Lower leg skin (tissue), 4 donors: ENCODE measurements at regions not wholly inside any gene's neighbourhood (a gene's known extent, or its start where the extent isn't known, plus 50 kb on each side); places are given as distances from the start of the nearest gene placed in this dataset.

Source experiments
- DNase-seq, 2 donors: peaks; one replicate each; pipeline ENCODE4 v3.0.0-alpha.2; 2019; ENCODE audit warnings: low spot score in 2 of 2
- H3K4me3 ChIP-seq: fragments of 200-600 bp; sonication (generic); 2 replicates; pipeline ENCODE4 v1.5.1; 2017; ENCODE audit warnings: mild to moderate bottlenecking, low read depth; ENCODE audit not compliant: poor library complexity, severe bottlenecking
- POLR2A ChIP-seq, 2 donors: fragments of 450-650 bp; IDR thresholded peaks; one replicate each; pipeline ENCODE4 v1.6.1; 2016 to 2017; ENCODE audit warnings: antibody characterized with exemption in 2 of 2, mild to moderate bottlenecking in 1 of 2, moderate library complexity in 1 of 2
- WGBS, 2 donors: methylation state at CpG; one replicate each; pipeline ENCODE4 v1.1.5; 2018; 5-methylcytosine and 5-hydroxymethylcytosine counted together
- intact Hi-C: fragments of 100-400 bp; cut with DNase I; formaldehyde crosslinking; loops from one replicate; pipeline ENCODE4 v1.15.0; 2023; ENCODE audit warnings: low total_unique reads
- TF ChIP-seq, protein P1 (sequence below), 3 donors: fragments of 450-650 bp; IDR thresholded peaks; one replicate each; pipeline ENCODE4 v1.5.1; 2016; ENCODE audit warnings: antibody characterized with exemption in 3 of 3, mild to moderate bottlenecking in 3 of 3, moderate library complexity in 2 of 3

DNA sequence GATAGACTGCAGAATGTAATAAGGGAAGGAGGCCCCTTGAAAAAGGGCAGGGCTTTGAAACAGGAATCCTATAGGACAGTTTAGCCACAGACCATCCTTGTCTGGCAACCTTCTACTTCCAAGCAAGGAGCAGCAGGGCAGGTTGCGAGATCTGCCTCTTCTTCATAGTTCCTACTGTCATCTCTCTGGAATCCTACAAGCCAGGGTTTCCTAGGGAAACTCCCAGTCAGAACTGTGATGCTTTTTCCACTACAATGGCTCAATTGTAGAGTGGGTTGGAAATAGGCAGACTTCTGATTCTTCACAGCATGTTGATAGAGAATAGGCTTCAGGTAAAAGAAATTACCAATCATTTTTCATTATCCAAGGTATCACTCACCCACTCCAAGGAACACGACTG lies 186.3 kb downstream of the DACT1 start:
- H3K4me3 ChIP-seq = no peak overlapping the region
- DNase-seq = no peak
- whole genome bisulfite sequencing, 2 donors = 59 to 73% methylated on average over 2 of the region's 2 CpGs
- intact Hi-C loops = no loop called here
- TF ChIP-seq, protein P1, sequence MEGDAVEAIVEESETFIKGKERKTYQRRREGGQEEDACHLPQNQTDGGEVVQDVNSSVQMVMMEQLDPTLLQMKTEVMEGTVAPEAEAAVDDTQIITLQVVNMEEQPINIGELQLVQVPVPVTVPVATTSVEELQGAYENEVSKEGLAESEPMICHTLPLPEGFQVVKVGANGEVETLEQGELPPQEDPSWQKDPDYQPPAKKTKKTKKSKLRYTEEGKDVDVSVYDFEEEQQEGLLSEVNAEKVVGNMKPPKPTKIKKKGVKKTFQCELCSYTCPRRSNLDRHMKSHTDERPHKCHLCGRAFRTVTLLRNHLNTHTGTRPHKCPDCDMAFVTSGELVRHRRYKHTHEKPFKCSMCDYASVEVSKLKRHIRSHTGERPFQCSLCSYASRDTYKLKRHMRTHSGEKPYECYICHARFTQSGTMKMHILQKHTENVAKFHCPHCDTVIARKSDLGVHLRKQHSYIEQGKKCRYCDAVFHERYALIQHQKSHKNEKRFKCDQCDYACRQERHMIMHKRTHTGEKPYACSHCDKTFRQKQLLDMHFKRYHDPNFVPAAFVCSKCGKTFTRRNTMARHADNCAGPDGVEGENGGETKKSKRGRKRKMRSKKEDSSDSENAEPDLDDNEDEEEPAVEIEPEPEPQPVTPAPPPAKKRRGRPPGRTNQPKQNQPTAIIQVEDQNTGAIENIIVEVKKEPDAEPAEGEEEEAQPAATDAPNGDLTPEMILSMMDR (IDR thresholded peaks at IDR 0.05) = no peak
- no peak for TF ChIP-seq POLR2A (IDR thresholded peaks at IDR 0.05)

GRCh38 chr14:58824796-58825195 lies 187.0 kb downstream of the DACT1 start:
- H3K4me3 ChIP-seq = no peak overlapping the region
- DNase-seq = no peak
- intact Hi-C loops = no loop called here
- TF ChIP-seq, protein P1 (IDR thresholded peaks at IDR 0.05) = no peak
- no peak for TF ChIP-seq POLR2A (IDR thresholded peaks at IDR 0.05)
- 71 to 75% methylated on average over 3 of the region's 3 CpGs for WGBS, 2 donors

GRCh38 chr14:58825606-58826005 lies 187.8 kb downstream of the DACT1 start:
- intact Hi-C loops = no loop called here
- H3K4me3 ChIP-seq = no peak overlapping the region
- TF ChIP-seq POLR2A (IDR thresholded peaks at IDR 0.05) = no peak
- TF ChIP-seq, protein P1 (IDR thresholded peaks at IDR 0.05) = no peak
- DNase-seq = no peak
- 66 to 76% methylated on average over 2 of the region's 2 CpGs for WGBS, 2 donors

- intact Hi-C loops = no loop called here
- TF ChIP-seq POLR2A (IDR thresholded peaks at IDR 0.05) = no peak
- TF ChIP-seq, protein P1 (IDR thresholded peaks at IDR 0.05) = no peak
- no peak for DNase-seq
- H3K4me3 ChIP-seq = no peak overlapping the region
- WGBS, 2 donors = 87 to 89% methylated on average over 9 of the region's 9 CpGs
Observed at GRCh38 chr14:58826845-58827686, 189.3 kb downstream of the DACT1 start.

- no peak for TF ChIP-seq POLR2A (IDR thresholded peaks at IDR 0.05)
- TF ChIP-seq, protein P1 (IDR thresholded peaks at IDR 0.05) = no peak
- 96% methylated on average over 15 of the region's 15 CpGs for WGBS, 2 donors
- no peak overlapping the region for H3K4me3 ChIP-seq
- intact Hi-C loops = no loop called here
- DNase-seq = no peak
Observed at GRCh38 chr14:58828298-58828697, 190.5 kb downstream of the DACT1 start.

DNA sequence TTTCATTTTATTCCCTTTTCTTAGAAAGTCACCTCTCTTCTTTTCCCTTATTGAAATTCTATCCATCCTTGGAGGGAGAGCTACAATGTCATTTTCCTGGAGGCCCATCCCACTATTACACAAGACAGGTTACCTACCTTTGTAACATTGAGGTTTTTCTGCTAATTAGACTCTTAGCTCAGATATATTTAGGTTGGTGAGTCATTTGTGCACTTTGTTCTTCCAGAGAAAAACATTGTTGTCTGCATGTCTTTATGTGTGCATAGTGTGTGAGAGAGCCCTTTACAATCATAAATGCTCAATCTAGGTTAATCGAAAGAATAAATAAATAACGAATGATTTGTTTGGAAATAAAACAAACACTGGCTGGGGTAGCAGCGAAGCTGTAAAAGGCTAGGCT lies 191.8 kb downstream of the DACT1 start:
- WGBS, 2 donors = 74 to 76% methylated on average over 3 of the region's 3 CpGs
- DNase-seq = no peak
- intact Hi-C loops = no loop called here
- TF ChIP-seq, protein P1 (IDR thresholded peaks at IDR 0.05) = no peak
- no peak for TF ChIP-seq POLR2A (IDR thresholded peaks at IDR 0.05)
- no peak overlapping the region for H3K4me3 ChIP-seq
